ENCODE measurements at regions not wholly inside any gene's neighbourhood (a gene's known extent, or its start where the extent isn't known, plus 50 kb on each side); places are given as distances from the start of the nearest gene placed in this dataset.

DNA sequence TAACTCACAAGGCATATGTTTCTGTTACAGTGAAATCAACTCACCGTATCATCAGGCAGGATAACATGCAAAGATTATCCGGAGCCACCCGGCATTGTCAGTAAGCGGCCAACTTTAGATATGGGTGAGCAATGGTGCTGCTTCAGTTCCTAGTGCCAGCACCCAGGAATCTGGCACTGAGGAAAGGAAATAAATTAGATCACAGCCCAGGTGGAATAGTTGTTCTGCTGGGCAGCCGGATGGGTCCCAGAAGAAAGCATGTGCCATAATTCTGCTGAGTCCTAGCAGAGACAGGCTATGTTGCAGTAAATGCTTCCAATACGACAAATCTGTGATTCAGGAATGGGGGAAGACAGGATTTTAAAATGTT is 183.6 kb upstream of the SPTLC3 start:
- DNase-seq = no peak
- TF ChIP-seq POLR2A (IDR thresholded peaks at IDR 0.05; ENCODE audit: low read length) (no peak), GATA1 (IDR thresholded peaks at IDR 0.05; ENCODE audit: low read depth, low read length) (no peak)

DNA sequence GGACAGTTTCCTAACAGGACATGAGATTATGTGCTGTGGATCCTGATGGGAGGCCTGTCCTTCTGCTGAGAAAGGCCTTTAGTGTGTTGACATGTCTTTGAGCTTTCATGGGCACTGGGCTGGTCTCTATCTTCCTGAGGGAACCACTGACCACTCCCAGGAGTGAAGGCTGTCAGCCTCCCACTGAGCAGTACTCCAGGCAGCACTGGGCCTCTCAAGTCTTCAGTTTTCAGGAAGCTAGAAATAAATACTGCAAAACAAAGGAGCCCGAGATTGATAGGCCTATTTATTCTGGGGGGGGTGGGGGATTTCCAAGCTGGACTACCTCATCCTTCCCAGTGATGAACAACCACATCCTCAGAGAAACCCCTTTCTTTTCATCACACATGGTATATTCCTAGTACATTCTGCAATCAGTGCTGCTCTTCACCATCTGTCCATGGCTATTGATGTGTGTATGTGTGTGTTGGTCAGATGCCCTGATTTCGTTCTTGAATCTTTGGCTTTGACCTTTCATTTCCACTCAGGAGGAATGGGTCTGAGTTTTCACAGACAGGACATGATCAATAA is 180.9 kb upstream of the SPTLC3 start:
- no peak for DNase-seq

GRCh38 chr20:12829170-12829569 is 179.6 kb upstream of the SPTLC3 start:
- no peak for TF ChIP-seq GATA1 (IDR thresholded peaks at IDR 0.05; ENCODE audit: low read depth, low read length)
- no peak for TF ChIP-seq POLR2A (IDR thresholded peaks at IDR 0.05; ENCODE audit: low read length)
- DNase-seq = no peak

More for the DNA sequence above, 180.9 kb upstream of the SPTLC3 start:
- no peak for TF ChIP-seq GATA1 (IDR thresholded peaks at IDR 0.05; ENCODE audit: low read depth, low read length)

- no peak for DNase-seq
- TF ChIP-seq POLR2A (IDR thresholded peaks at IDR 0.05; ENCODE audit: low read length) = no peak
- TF ChIP-seq GATA1 (IDR thresholded peaks at IDR 0.05; ENCODE audit: low read depth, low read length) = no peak
These were observed 174.9 kb upstream of the SPTLC3 start for GRCh38 chr20:12833861-12834260.

GRCh38 chr20:12835999-12836398 is 172.8 kb upstream of the SPTLC3 start:
- DNase-seq = no peak
- TF ChIP-seq GATA1 (IDR thresholded peaks at IDR 0.05; ENCODE audit: low read depth, low read length) (no peak), POLR2A (IDR thresholded peaks at IDR 0.05; ENCODE audit: low read length) (no peak)

DNA sequence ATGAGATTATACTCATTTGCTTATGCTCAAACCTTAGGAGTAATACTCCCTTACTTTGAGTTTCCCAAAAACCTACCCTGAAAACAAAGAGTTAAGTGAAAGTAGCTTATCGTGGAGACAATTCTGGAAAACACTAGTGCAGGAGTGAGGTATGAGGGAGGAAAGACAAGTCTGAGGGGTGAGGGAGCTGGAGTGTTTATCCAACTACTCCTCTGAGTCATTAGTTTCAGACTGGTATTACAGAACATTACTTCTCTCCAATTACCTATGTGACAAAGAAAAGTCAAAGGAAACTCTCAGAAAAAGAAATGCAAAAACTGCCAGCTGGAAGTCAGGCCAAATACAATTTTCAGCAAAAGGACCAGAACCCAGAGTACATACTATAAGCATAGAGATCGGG is 171.1 kb upstream of the SPTLC3 start:
- no peak for DNase-seq
- TF ChIP-seq GATA1 (IDR thresholded peaks at IDR 0.05; ENCODE audit: low read depth, low read length) (no peak), POLR2A (IDR thresholded peaks at IDR 0.05; ENCODE audit: low read length) (no peak)

DNA sequence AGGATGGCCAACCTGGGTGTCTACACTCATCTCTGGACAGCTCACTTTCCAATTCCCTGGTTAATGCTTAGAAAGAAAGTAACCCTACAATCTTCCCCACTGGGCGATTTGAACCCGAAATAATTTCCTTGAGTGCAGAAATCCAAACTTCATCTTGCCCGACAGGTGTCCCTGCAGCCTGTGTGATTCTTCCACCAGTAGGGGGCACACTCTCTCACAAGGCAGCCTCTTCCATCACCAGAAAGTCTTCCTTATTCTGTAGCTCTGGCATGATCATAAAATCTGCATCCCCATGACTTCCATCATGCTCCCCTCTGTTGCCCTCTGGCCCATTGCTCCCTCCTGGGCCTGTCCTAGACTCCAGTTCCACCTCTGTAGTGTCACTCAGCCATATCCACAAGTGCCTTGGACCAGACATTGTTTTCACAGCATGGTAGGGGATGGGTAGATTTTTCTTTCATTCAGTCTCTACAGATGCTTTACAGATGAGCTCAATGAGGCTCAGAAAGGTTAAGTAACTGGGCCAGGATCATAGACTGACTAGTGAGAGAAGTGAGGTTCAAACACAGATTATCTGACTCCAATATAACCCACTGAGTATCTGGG is 170.4 kb upstream of the SPTLC3 start:
- TF ChIP-seq GATA1 (IDR thresholded peaks at IDR 0.05; ENCODE audit: low read depth, low read length) (no peak), POLR2A (IDR thresholded peaks at IDR 0.05; ENCODE audit: low read length) (no peak)

DNA sequence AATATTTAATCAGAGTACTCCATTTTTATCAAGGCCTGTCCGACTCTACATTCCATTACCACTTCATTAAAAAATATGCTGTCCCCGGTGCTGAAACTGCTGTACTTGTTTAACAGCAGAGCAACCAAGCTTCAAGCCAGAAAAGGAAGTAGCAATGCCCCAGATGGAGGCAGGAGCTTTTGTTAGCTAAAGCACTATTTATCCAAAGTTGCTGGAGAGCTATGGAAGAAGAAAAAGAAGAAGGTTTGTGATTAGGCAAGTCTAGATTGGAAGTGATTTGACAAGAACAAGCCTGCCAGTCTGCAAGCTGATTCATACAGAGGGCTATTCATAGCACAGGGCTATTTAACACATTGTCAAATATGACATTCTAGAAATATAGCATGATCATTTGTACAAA is 160.9 kb upstream of the SPTLC3 start:
- no peak for TF ChIP-seq GATA1 (IDR thresholded peaks at IDR 0.05; ENCODE audit: low read depth, low read length)
- TF ChIP-seq POLR2A (IDR thresholded peaks at IDR 0.05; ENCODE audit: low read length) = no peak
- DNase-seq = no peak

More for the DNA sequence above, 170.4 kb upstream of the SPTLC3 start:
- DNase-seq = peak; percentile 5 to 22

DNA sequence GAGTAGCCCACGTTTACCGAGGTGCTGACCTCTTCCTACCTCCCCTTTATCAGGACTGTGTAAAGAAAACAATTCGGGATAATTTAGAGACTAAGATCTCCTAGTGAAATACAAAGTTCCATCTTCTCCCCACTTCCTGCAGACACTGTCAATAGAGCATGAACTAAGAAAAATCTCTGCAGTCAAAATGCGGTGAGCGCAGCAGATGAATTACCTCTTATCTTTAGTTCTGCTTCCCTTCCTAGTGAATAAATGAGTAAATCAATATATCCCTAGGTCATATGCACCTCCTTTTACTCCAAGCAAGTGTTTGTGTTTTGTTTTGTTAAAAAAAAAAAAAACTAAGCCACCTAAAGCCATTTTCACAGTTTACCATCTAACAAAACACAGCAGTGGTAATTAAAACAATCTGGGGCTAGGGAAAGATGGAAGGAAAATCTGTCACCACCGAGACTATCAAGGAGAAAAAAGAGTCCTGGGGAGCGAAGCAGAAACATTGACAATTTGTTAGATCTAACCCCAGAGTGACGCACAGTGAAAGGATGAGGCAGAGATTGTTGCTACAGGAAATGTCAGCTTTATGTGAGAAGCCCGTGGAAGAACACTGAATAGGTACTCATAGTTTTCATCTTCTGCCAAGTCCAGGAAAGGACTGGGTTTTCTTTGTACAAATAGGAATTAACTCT is 159.4 kb upstream of the SPTLC3 start:
- no peak for TF ChIP-seq POLR2A (IDR thresholded peaks at IDR 0.05; ENCODE audit: low read length)
- TF ChIP-seq GATA1 (IDR thresholded peaks at IDR 0.05; ENCODE audit: low read depth, low read length) = no peak

GRCh38 chr20:12857643-12858042 is 151.1 kb upstream of the SPTLC3 start:
- peak in 1 of 2 experiments; percentile 0 for DNase-seq

More for the DNA sequence above, 159.4 kb upstream of the SPTLC3 start:
- no peak for DNase-seq

GRCh38 chr20:12860619-12861247 is 148.0 kb upstream of the SPTLC3 start:
- DNase-seq = no peak
- TF ChIP-seq GATA1 (IDR thresholded peaks at IDR 0.05; ENCODE audit: low read depth, low read length) (no peak), POLR2A (IDR thresholded peaks at IDR 0.05; ENCODE audit: low read length) (no peak)

DNA sequence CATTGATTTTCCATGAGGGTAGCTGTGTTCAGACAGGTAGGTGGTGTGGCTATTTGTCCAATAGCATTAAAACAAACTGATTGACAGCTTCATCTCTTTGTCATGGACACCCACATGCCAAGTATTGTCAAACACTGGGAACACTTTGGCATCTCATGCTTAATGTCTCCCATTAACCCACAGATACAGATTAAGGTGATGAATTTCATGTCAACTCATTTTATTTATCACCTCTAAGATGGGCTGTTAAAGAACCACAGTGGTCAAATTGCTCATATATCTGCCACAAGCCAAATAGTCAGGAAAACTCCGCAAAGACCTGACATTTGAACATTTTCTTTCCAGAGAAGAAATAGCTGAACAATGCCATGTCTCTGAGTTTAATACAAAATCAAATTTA is 139.1 kb upstream of the SPTLC3 start:
- no peak for DNase-seq
- TF ChIP-seq GATA1 (IDR thresholded peaks at IDR 0.05; ENCODE audit: low read depth, low read length) = no peak
- no peak for TF ChIP-seq POLR2A (IDR thresholded peaks at IDR 0.05; ENCODE audit: low read length)

DNA sequence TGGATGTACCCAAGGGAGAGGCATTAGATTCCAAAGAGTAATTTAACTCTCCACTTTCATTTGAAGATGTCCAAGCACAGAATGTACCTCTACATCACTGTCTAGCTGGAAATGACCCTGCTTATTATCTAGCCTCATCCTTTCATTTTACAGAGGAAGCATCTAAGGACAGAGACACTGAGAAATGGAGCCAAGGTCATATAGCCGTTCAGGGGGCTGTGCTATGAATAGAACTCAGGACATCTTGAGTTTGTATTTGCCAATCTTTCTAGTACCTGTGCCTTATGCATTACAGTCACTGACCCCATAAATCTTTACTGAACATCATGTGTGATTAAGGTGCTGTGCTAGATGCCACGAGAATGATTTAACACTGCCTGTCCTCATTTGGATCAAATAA is 138.2 kb upstream of the SPTLC3 start:
- TF ChIP-seq GATA1 (IDR thresholded peaks at IDR 0.05; ENCODE audit: low read depth, low read length) = no peak
- no peak for TF ChIP-seq POLR2A (IDR thresholded peaks at IDR 0.05; ENCODE audit: low read length)
- DNase-seq = no peak

GRCh38 chr20:12874933-12875332 is 133.8 kb upstream of the SPTLC3 start:
- DNase-seq = no peak
- TF ChIP-seq POLR2A (IDR thresholded peaks at IDR 0.05; ENCODE audit: low read length) (no peak), GATA1 (IDR thresholded peaks at IDR 0.05; ENCODE audit: low read depth, low read length) (no peak)

DNA sequence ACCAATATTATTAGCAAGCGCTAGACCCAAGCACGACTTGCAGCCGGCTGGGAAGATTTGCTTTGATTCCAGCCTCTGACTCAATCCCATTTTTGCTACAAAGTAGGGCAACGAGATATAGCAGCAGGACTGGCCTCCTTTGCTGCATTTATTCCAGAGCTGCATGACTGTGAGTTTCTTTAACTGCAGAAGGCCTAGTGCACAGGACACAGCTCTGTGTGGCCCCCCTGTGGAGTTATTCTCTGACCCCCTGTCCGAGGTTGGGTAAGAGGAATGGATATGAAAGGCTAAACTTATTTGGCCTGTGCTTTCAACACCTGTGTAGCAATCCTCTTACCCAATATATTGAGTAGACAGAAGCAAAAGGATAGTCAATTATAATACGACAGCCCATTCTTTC is 133.3 kb upstream of the SPTLC3 start:
- TF ChIP-seq POLR2A (IDR thresholded peaks at IDR 0.05; ENCODE audit: low read length) = no peak
- no peak for TF ChIP-seq GATA1 (IDR thresholded peaks at IDR 0.05; ENCODE audit: low read depth, low read length)
- DNase-seq = no peak
